ENCODE measurements at regions not wholly inside any gene's neighbourhood (a gene's known extent, or its start where the extent isn't known, plus 50 kb on each side); places are given as distances from the start of the nearest gene placed in this dataset.
"Not testable (repeated sequence)": the region's sequence is repeated elsewhere in the genome, so short reads cannot be mapped to it uniquely, and the experiment has no call there.

GRCh38 chr5:38705529-38705928 is 140.3 kb upstream of the OSMR start:
- TF ChIP-seq CTCF (IDR thresholded peaks at IDR 0.05); ZFX (IDR thresholded peaks at IDR 0.05; ENCODE audit: borderline replicate concordance): not testable (repeated sequence)
